CD4-positive, alpha-beta T cell (primary cell): ENCODE measurements at regions not wholly inside any gene's neighbourhood (a gene's known extent, or its start where the extent isn't known, plus 50 kb on each side); places are given as distances from the start of the nearest gene placed in this dataset.

Experiments
- ATAC-seq: fragments of 200-7000 bp; cut with Tn5 transposase; one replicate; pipeline ENCODE4 v1.10.0; 2022; ENCODE audit warnings: mild to moderate bottlenecking; ENCODE audit not compliant: poor library complexity
- CTCF ChIA-PET: fragments of 350-600 bp; sonication (Branson Sonifier 250); formaldehyde crosslinking; loops from one replicate; lab custom pipeline; 2021; ENCODE audit warnings: antibody characterized with exemption, inconsistent platforms; lab: Charles Lee
- POLR2A ChIA-PET: fragments of 350-600 bp; sonication (Branson Sonifier 250); formaldehyde crosslinking; loops from one replicate; lab custom pipeline; 2021; ENCODE audit warnings: antibody characterized with exemption, inconsistent platforms; lab: Charles Lee
- DNase-seq, 14 experiments: peaks; one replicate each; pipeline ENCODE4 v3.0.0-alpha.2; 2013 to 2020; ENCODE audit warnings: mixed read lengths in 2 of 14
- H3K27ac ChIP-seq, 2 donors: one replicate each; pipeline versions ENCODE4 v1.5.1 to v1.7.0; 2013; ENCODE audit warnings: low read length in 2 of 2, low read depth in 1 of 2, mild to moderate bottlenecking in 1 of 2
- H3K27me3 ChIP-seq, 2 experiments: 1 replicate in 1 of 2; 2 replicates in 1 of 2; pipeline versions ENCODE4 v1.6.1 to v1.7.0; 2013; ENCODE audit warnings: low read length in 2 of 2, control low read depth in 1 of 2, mild to moderate bottlenecking in 1 of 2, moderate library complexity in 1 of 2; ENCODE audit not compliant: insufficient read depth in 2 of 2, control insufficient read depth in 1 of 2
- H3K36me3 ChIP-seq: one replicate; pipeline ENCODE4 v1.6.1; 2013; ENCODE audit warnings: low read length, control low read depth; ENCODE audit not compliant: insufficient read depth
- H3K4me1 ChIP-seq: one replicate; pipeline ENCODE4 v1.6.1; 2013; ENCODE audit warnings: low read length, control low read depth; ENCODE audit not compliant: insufficient read depth
- H3K4me3 ChIP-seq: one replicate; pipeline ENCODE4 v1.5.1; 2013; ENCODE audit warnings: mild to moderate bottlenecking, low read length, moderate library complexity
- H3K9me3 ChIP-seq, 2 experiments: 1 replicate in 1 of 2; 2 replicates in 1 of 2; pipeline versions ENCODE4 v1.6.1 to v1.7.0; 2013; ENCODE audit warnings: low read length in 2 of 2, mild to moderate bottlenecking in 2 of 2, control low read depth in 1 of 2, moderate library complexity in 1 of 2; ENCODE audit not compliant: control insufficient read depth in 1 of 2, insufficient read depth in 1 of 2
- H3K27ac Mint-ChIP-seq: one replicate; pipeline ENCODE4 v1.8.0; 2020; ENCODE audit warnings: mixed read lengths
- H3K27me3 Mint-ChIP-seq: one replicate; pipeline ENCODE4 v1.8.0; 2021; ENCODE audit warnings: mixed read lengths
- H3K36me3 Mint-ChIP-seq: one replicate; pipeline ENCODE4 v1.8.0; 2021; ENCODE audit warnings: low read depth, mixed read lengths
- H3K4me1 Mint-ChIP-seq: one replicate; pipeline ENCODE4 v1.8.0; 2021; ENCODE audit warnings: low read depth, mixed read lengths
- H3K4me3 Mint-ChIP-seq: one replicate; pipeline ENCODE4 v1.8.0; 2020; ENCODE audit warnings: mild to moderate bottlenecking, mixed read lengths
- H3K9me3 Mint-ChIP-seq: one replicate; pipeline ENCODE4 v1.8.0; 2020; ENCODE audit warnings: mixed read lengths
- intact Hi-C, 2 experiments: fragments of 100-400 bp; cut with DNase I in 1 of 2; cut with micrococcal nuclease in 1 of 2; formaldehyde crosslinking; loops; one replicate each; pipeline versions ENCODE4 v1.15.1 to v1.9.0; 2023 to 2025; cut with DNase I, micrococcal nuclease
- TF ChIP-seq, protein P1 (sequence below): fragments of 200-600 bp; IDR thresholded peaks from one replicate; pipeline ENCODE4 v1.8.0; 2022; ENCODE audit warnings: antibody characterized with exemption, mild to moderate bottlenecking

DNA sequence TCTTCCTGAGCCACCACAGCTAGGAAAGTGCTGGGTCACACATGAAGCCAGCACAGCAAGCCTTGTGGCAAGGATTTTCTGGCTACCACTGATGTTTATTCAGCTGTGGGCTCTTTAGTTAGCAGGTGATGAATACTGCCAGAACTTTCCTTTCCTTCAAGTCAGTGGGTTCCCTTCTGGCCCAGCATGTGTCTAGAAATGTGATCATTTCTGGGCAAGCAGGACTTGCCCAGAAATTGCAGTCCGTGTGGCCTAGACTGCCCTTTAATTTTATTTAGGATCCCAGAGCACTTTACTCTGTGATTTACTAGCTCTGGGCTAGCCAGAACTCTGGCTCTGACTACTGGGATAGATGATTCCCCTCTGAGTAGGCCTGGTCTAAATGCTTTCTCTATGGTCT lies 397.5 kb downstream of the ZIC4 start:
- Histone ChIP-seq H3K27ac (no peak overlapping the region), H3K4me3 (no peak overlapping the region), H3K27me3 (no peaks in the 10 kb centered on the region), H3K36me3 (no peaks in the 10 kb centered on the region), H3K9me3 (no peaks in the 10 kb centered on the region), H3K4me1 (no peaks in the 10 kb centered on the region)
- H3K9me3 Mint-ChIP-seq = peaks cover 5% of the 10 kb centered on the region
- ATAC-seq = no peak
- no peaks in the 10 kb centered on the region for H3K27me3 Mint-ChIP-seq
- no peak overlapping the region for H3K4me3 Mint-ChIP-seq
- intact Hi-C loops = no loop called here
- H3K36me3 Mint-ChIP-seq = no peaks in the 10 kb centered on the region
- ChIA-PET CTCF (no interaction called here), POLR2A (no interaction called here)
- H3K27ac Mint-ChIP-seq = no peak overlapping the region
- TF ChIP-seq, protein P1, sequence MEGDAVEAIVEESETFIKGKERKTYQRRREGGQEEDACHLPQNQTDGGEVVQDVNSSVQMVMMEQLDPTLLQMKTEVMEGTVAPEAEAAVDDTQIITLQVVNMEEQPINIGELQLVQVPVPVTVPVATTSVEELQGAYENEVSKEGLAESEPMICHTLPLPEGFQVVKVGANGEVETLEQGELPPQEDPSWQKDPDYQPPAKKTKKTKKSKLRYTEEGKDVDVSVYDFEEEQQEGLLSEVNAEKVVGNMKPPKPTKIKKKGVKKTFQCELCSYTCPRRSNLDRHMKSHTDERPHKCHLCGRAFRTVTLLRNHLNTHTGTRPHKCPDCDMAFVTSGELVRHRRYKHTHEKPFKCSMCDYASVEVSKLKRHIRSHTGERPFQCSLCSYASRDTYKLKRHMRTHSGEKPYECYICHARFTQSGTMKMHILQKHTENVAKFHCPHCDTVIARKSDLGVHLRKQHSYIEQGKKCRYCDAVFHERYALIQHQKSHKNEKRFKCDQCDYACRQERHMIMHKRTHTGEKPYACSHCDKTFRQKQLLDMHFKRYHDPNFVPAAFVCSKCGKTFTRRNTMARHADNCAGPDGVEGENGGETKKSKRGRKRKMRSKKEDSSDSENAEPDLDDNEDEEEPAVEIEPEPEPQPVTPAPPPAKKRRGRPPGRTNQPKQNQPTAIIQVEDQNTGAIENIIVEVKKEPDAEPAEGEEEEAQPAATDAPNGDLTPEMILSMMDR = no peak
- H3K4me1 Mint-ChIP-seq = no peaks in the 10 kb centered on the region
- no peak for DNase-seq

GRCh38 chr3:147008458-147008857 lies 397.9 kb downstream of the ZIC4 start:
- POLR2A ChIA-PET = no interaction called here
- H3K4me1 Mint-ChIP-seq = no peaks in the 10 kb centered on the region
- Histone ChIP-seq H3K9me3 (no peaks in the 10 kb centered on the region), H3K36me3 (no peaks in the 10 kb centered on the region), H3K4me3 (no peak overlapping the region), H3K27me3 (no peaks in the 10 kb centered on the region), H3K27ac (no peak overlapping the region), H3K4me1 (no peaks in the 10 kb centered on the region)
- TF ChIP-seq, protein P1 = no peak
- H3K4me3 Mint-ChIP-seq = no peak overlapping the region
- no peak for DNase-seq
- peaks cover 5% of the 10 kb centered on the region for H3K9me3 Mint-ChIP-seq
- no peak for ATAC-seq
- H3K27ac Mint-ChIP-seq = no peak overlapping the region
- intact Hi-C loops = no loop called here
- CTCF ChIA-PET = no interaction called here
- no peaks in the 10 kb centered on the region for H3K36me3 Mint-ChIP-seq
- H3K27me3 Mint-ChIP-seq = no peaks in the 10 kb centered on the region

DNA sequence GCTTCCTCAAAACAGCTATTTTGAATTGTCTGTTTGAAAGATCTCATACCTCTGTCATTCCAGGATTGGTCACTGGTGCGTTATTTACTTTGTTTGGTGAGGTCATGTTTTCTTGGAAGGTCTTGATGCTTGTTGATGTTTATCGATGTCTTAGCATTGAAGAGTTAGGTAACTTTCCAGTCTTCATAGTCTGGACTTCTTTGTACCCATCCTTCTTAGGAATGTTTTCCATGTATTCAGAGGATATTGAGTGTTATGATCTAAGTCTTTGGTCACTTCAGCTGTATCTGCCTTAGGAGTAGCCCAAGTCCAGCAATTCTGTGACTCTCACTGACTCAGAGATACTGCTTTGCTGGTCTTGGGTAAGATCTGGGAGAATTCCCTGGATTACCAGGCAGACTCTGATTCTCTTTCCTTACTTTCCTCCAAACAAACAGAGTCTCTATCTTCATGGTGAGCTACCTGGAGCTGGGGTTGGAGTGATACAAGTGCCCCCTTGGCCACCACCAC lies 398.6 kb downstream of the ZIC4 start:
- H3K27ac Mint-ChIP-seq = no peak overlapping the region
- POLR2A ChIA-PET = no interaction called here
- intact Hi-C loops = no loop called here
- H3K4me3 Mint-ChIP-seq = no peak overlapping the region
- CTCF ChIA-PET = interaction anchor here (0.8 kb wide), 1 partner anchor 13 kb away, joined by 3 read pairs; no protein-coding TSS in a partner anchor
- Histone ChIP-seq H3K36me3 (no peaks in the 10 kb centered on the region), H3K27ac (no peak overlapping the region), H3K9me3 (no peaks in the 10 kb centered on the region), H3K27me3 (no peaks in the 10 kb centered on the region), H3K4me1 (no peaks in the 10 kb centered on the region), H3K4me3 (no peak overlapping the region)
- peaks cover 5% of the 10 kb centered on the region for H3K9me3 Mint-ChIP-seq
- no peaks in the 10 kb centered on the region for H3K36me3 Mint-ChIP-seq
- TF ChIP-seq, protein P1 = no peak
- ATAC-seq (no peak), DNase-seq (no peak)
- no peaks in the 10 kb centered on the region for H3K4me1 Mint-ChIP-seq
- no peaks in the 10 kb centered on the region for H3K27me3 Mint-ChIP-seq
